Testis (tissue), 2 donors: ENCODE measurements at regions not wholly inside any gene's neighbourhood (a gene's known extent, or its start where the extent isn't known, plus 50 kb on each side); places are given as distances from the start of the nearest gene placed in this dataset.

Experiments used
- DNase-seq: peaks from one replicate; pipeline ENCODE4 v3.0.0-alpha.2; 2019
- H3K27ac ChIP-seq, 2 donors: fragments of 200-600 bp; sonication (generic); one replicate each; pipeline ENCODE4 v1.5.1; 2019
- H3K27me3 ChIP-seq: fragments of 200-600 bp; sonication (generic); one replicate; pipeline ENCODE4 v1.5.1; 2019
- H3K36me3 ChIP-seq: fragments of 200-600 bp; sonication (generic); one replicate; pipeline ENCODE4 v1.5.1; 2017; ENCODE audit warnings: low read depth; ENCODE audit errors: missing control alignments
- H3K4me1 ChIP-seq: fragments of 200-600 bp; sonication (generic); one replicate; pipeline ENCODE4 v1.5.1; 2019
- H3K4me3 ChIP-seq, 2 donors: fragments of 200-600 bp; sonication (generic); one replicate each; pipeline ENCODE4 v1.5.1; 2017 to 2019
- H3K9me3 ChIP-seq: fragments of 200-600 bp; sonication (generic); one replicate; pipeline ENCODE4 v1.5.1; 2017
- CTCF ChIP-seq, 3 experiments: fragments of 450-650 bp in 2 of 3; fragments of 200-600 bp in 1 of 3; sonication (generic) in 1 of 3; IDR thresholded peaks; one replicate each; pipeline ENCODE4 v1.5.1; 2016 to 2019; ENCODE audit warnings: antibody characterized with exemption in 3 of 3, mild to moderate bottlenecking in 2 of 3, moderate library complexity in 1 of 3
- POLR2A ChIP-seq: fragments of 450-650 bp; IDR thresholded peaks from one replicate; pipeline ENCODE4 v1.6.1; 2017; ENCODE audit warnings: antibody characterized with exemption, mild to moderate bottlenecking, moderate library complexity
- WGBS, 2 donors: methylation state at CpG; one replicate each; pipeline ENCODE4 v1.1.5; 2018; 5-methylcytosine and 5-hydroxymethylcytosine counted together
- intact Hi-C: fragments of 100-400 bp; cut with DNase I; formaldehyde crosslinking; loops from one replicate; pipeline ENCODE4 v1.15.1; 2023; ENCODE audit warnings: low total_unique reads

- Histone ChIP-seq H3K4me1 (peaks cover 3% of the 10 kb centered on the region), H3K4me3 (no peak overlapping the region), H3K36me3 (no peaks in the 10 kb centered on the region), H3K9me3 (no peaks in the 10 kb centered on the region), H3K27ac (no peak overlapping the region), H3K27me3 (no peaks in the 10 kb centered on the region)
- intact Hi-C loops: no loop called here
- WGBS, 2 donors: 66 to 69% methylated on average over 6 of the region's 6 CpGs
- DNase-seq: no peak
- TF ChIP-seq POLR2A (no peak), CTCF (IDR thresholded peaks at IDR 0.05) (no peak)
These were observed 463.3 kb upstream of the DMAC1 start for GRCh38 chr9:8262625-8263622.

GRCh38 chr9:8261737-8262136 lies 462.2 kb upstream of the DMAC1 start:
- 95 to 100% methylated on average over 3 of the region's 3 CpGs for WGBS, 2 donors
- H3K36me3 ChIP-seq: no peaks in the 10 kb centered on the region
- peaks cover 3% of the 10 kb centered on the region for H3K4me1 ChIP-seq
- no peak for DNase-seq
- intact Hi-C loops: no loop called here
- H3K9me3 ChIP-seq: no peaks in the 10 kb centered on the region
- no peak overlapping the region for H3K4me3 ChIP-seq
- no peak overlapping the region for H3K27ac ChIP-seq
- TF ChIP-seq CTCF (IDR thresholded peaks at IDR 0.05): no peak
- H3K27me3 ChIP-seq: no peaks in the 10 kb centered on the region

GRCh38 chr9:8259028-8259427 lies 459.4 kb upstream of the DMAC1 start:
- 86 to 96% methylated on average over 4 of the region's 4 CpGs for WGBS, 2 donors
- no peak for DNase-seq
- Histone ChIP-seq H3K9me3 (no peaks in the 10 kb centered on the region), H3K27me3 (no peaks in the 10 kb centered on the region), H3K27ac (no peak overlapping the region), H3K4me1 (no peaks in the 10 kb centered on the region), H3K36me3 (no peaks in the 10 kb centered on the region), H3K4me3 (no peak overlapping the region)
- intact Hi-C loops: no loop called here
- TF ChIP-seq POLR2A (no peak), CTCF (IDR thresholded peaks at IDR 0.05) (no peak)

- H3K27me3 ChIP-seq: no peaks in the 10 kb centered on the region
- no peak for TF ChIP-seq CTCF (IDR thresholded peaks at IDR 0.05)
- TF ChIP-seq POLR2A: no peak
- H3K4me3 ChIP-seq: no peak overlapping the region
- H3K27ac ChIP-seq: no peak overlapping the region
- intact Hi-C loops: no loop called here
- no peaks in the 10 kb centered on the region for H3K4me1 ChIP-seq
- no peaks in the 10 kb centered on the region for H3K36me3 ChIP-seq
- no peak for DNase-seq
- no peaks in the 10 kb centered on the region for H3K9me3 ChIP-seq
- WGBS, 2 donors: 88 to 92% methylated on average over 2 of the region's 2 CpGs
These were observed 457.3 kb upstream of the DMAC1 start for GRCh38 chr9:8256880-8257279.

GRCh38 chr9:8255850-8256249 lies 456.3 kb upstream of the DMAC1 start:
- no peak for TF ChIP-seq CTCF (IDR thresholded peaks at IDR 0.05)
- no peaks in the 10 kb centered on the region for H3K4me1 ChIP-seq
- H3K9me3 ChIP-seq: no peaks in the 10 kb centered on the region
- H3K27me3 ChIP-seq: no peaks in the 10 kb centered on the region
- H3K27ac ChIP-seq: no peak overlapping the region
- no peak overlapping the region for H3K4me3 ChIP-seq
- no peak for DNase-seq
- no peaks in the 10 kb centered on the region for H3K36me3 ChIP-seq
- intact Hi-C loops: no loop called here
